ENCODE measurements at regions not wholly inside any gene's neighbourhood (a gene's known extent, or its start where the extent isn't known, plus 50 kb on each side); places are given as distances from the start of the nearest gene placed in this dataset.
"Not testable (repeated sequence)": the region's sequence is repeated elsewhere in the genome, so short reads cannot be mapped to it uniquely, and the experiment has no call there.

- not testable (repeated sequence) for TF ChIP-seq CTCF (IDR thresholded peaks at IDR 0.05 in 4 of 5, conservative IDR thresholded peaks at IDR 0.05 in 1 of 5); POLR2A (IDR thresholded peaks at IDR 0.05)
Measured at GRCh38 chr3:115317953-115318352, 170.9 kb upstream of the ZBTB20 start.
